HEK293T (cell line): ENCODE measurements at regions not wholly inside any gene's neighbourhood (a gene's known extent, or its start where the extent isn't known, plus 50 kb on each side); places are given as distances from the start of the nearest gene placed in this dataset.

ENCODE experiments used
- CTCF ChIA-PET: fragments of 350-600 bp; formaldehyde crosslinking; extraction: SDS; loops from one replicate; lab custom pipeline; 2021; ENCODE audit warnings: antibody characterized with exemption, inconsistent platforms; lab: Yijun Ruan, JAX
- POLR2A ChIA-PET: fragments of 350-600 bp; formaldehyde crosslinking; extraction: SDS; loops from one replicate; lab custom pipeline; 2020; ENCODE audit warnings: antibody characterized with exemption, inconsistent platforms; lab: Yijun Ruan, JAX
- DNase-seq: peaks from one replicate; pipeline ENCODE4 v3.0.0; 2012; ENCODE audit warnings: mixed read lengths; ENCODE audit errors: extremely low spot score
- ARNT ChIP-seq: fragments of 450-650 bp; IDR thresholded peaks from 2 replicates; pipeline ENCODE4 v1.6.1; 2017; ENCODE audit warnings: mild to moderate bottlenecking
- BHLHE40 ChIP-seq: fragments of 450-650 bp; IDR thresholded peaks from 2 replicates; pipeline ENCODE4 v1.6.1; 2016; ENCODE audit warnings: mild to moderate bottlenecking, moderate library complexity, borderline replicate concordance
- CTBP1 ChIP-seq: fragments of 450-650 bp; IDR thresholded peaks from 2 replicates; pipeline ENCODE4 v1.6.1; 2016; ENCODE audit warnings: borderline replicate concordance
- ELF4 ChIP-seq: fragments of 450-650 bp; IDR thresholded peaks from 2 replicates; pipeline ENCODE4 v1.6.1; 2017; ENCODE audit warnings: antibody characterized with exemption
- FOXA1 ChIP-seq: fragments of 450-650 bp; IDR thresholded peaks from 2 replicates; pipeline ENCODE4 v1.6.1; 2016; ENCODE audit warnings: mild to moderate bottlenecking
- FOXK2 ChIP-seq: fragments of 450-650 bp; IDR thresholded peaks from 2 replicates; pipeline ENCODE4 v1.6.1; 2016; ENCODE audit warnings: mild to moderate bottlenecking
- FOXM1 ChIP-seq: fragments of 450-650 bp; IDR thresholded peaks from 2 replicates; pipeline ENCODE4 v1.6.1; 2017; ENCODE audit warnings: mild to moderate bottlenecking, borderline replicate concordance
- HDGF ChIP-seq: fragments of 450-650 bp; IDR thresholded peaks from 2 replicates; pipeline ENCODE4 v1.6.1; 2017; ENCODE audit warnings: antibody characterized with exemption, borderline replicate concordance
- L3MBTL2 ChIP-seq: fragments of 450-650 bp; conservative IDR thresholded peaks from 2 replicates; pipeline ENCODE4 v1.6.1; 2016; ENCODE audit warnings: mild to moderate bottlenecking
- LEF1 ChIP-seq: fragments of 450-650 bp; IDR thresholded peaks from 2 replicates; pipeline ENCODE4 v1.6.1; 2017; ENCODE audit warnings: mild to moderate bottlenecking, borderline replicate concordance
- NFRKB ChIP-seq: fragments of 450-650 bp; IDR thresholded peaks from 2 replicates; pipeline ENCODE4 v1.6.1; 2016; ENCODE audit warnings: mild to moderate bottlenecking, moderate library complexity
- PKNOX1 ChIP-seq: fragments of 450-650 bp; IDR thresholded peaks from 2 replicates; pipeline ENCODE4 v1.6.1; 2016
- SP1 ChIP-seq: fragments of 450-650 bp; IDR thresholded peaks from 2 replicates; pipeline ENCODE4 v1.6.1; 2017
- SUZ12 ChIP-seq: fragments of 450-650 bp; IDR thresholded peaks from 2 replicates; pipeline ENCODE4 v1.6.1; 2016; ENCODE audit warnings: mild to moderate bottlenecking
- TARDBP ChIP-seq: fragments of 450-650 bp; IDR thresholded peaks from 2 replicates; pipeline ENCODE4 v1.6.1; 2016
- ZNF384 ChIP-seq: fragments of 450-650 bp; IDR thresholded peaks from 2 replicates; pipeline ENCODE4 v1.6.1; 2016

- ChIA-PET CTCF (no interaction called here), POLR2A (no interaction called here)
- no peak for DNase-seq
- no peak for TF ChIP-seq FOXA1
- TF ChIP-seq L3MBTL2: no peak
- TF ChIP-seq ZNF384: no peak
- no peak for TF ChIP-seq NFRKB
- TF ChIP-seq CTBP1: no peak
- no peak for TF ChIP-seq FOXK2
- TF ChIP-seq PKNOX1: no peak
- no peak for TF ChIP-seq LEF1
- no peak for TF ChIP-seq FOXM1
- no peak for TF ChIP-seq BHLHE40
- no peak for TF ChIP-seq TARDBP
- no peak for TF ChIP-seq SP1
- TF ChIP-seq HDGF: no peak
- no peak for TF ChIP-seq ELF4
- TF ChIP-seq ARNT: no peak
- TF ChIP-seq SUZ12: no peak
These were observed 729.5 kb upstream of the LCORL start for GRCh38 chr4:18751083-18751482.

DNA sequence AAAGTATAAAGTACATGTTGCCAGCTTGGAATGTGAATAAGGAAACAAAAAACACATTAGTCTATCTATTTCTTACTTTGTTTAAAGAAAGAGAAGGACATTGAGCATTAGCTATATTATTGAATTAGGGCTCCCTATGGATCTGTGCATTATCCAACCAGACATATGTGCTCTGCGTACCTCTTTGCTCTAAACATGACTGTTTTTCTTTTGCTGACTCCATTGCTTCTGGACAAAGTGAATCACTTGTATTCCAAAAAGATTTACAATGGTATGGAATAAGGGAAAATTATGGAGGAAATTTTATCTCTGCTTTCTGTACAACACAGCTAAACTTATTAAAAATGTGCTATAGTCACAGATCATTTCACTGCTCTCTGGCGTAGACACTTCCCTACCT is 727.8 kb upstream of the LCORL start:
- CTCF ChIA-PET: no interaction called here
- POLR2A ChIA-PET: no interaction called here
- no peak for DNase-seq
- TF ChIP-seq TARDBP (no peak), ARNT (no peak), ZNF384 (no peak)

GRCh38 chr4:18736551-18736950 is 715.0 kb upstream of the LCORL start:
- TF ChIP-seq HDGF (no peak), ELF4 (no peak)
- POLR2A ChIA-PET: no interaction called here
- no peak for DNase-seq
- CTCF ChIA-PET: no interaction called here

- no peak for TF ChIP-seq NFRKB
- TF ChIP-seq L3MBTL2: no peak
- no peak for TF ChIP-seq ARNT
- TF ChIP-seq HDGF: no peak
- TF ChIP-seq PKNOX1: no peak
- TF ChIP-seq TARDBP: no peak
- TF ChIP-seq SP1: no peak
- no peak for TF ChIP-seq LEF1
- TF ChIP-seq BHLHE40: no peak
- TF ChIP-seq ZNF384: no peak
- TF ChIP-seq FOXM1: no peak
- no peak for TF ChIP-seq SUZ12
- TF ChIP-seq FOXA1: no peak
- no peak for TF ChIP-seq ELF4
- no peak for TF ChIP-seq CTBP1
- no peak for TF ChIP-seq FOXK2
- POLR2A ChIA-PET: no interaction called here
- CTCF ChIA-PET: no interaction called here
- no peak for DNase-seq
These were observed 714.2 kb upstream of the LCORL start for GRCh38 chr4:18735740-18736268.

DNA sequence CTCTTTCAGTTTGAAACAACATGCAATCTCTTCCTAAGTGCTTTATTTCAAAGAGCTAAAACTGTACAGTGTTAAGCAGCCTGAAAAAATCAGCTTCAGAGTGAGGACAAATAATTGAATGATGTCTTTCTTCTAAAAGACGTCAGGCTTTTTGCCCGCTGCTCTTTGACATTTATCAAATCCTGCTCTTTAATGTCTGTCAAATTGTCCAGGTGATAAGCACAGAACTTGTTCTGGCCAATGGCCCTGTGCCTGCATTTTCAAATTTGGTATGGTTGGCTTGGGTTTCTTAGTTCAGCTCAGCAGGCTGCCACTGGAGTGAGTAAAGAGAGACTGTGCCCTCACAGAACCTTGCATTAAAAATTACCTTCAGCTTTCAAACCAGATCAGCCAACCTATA is 712.9 kb upstream of the LCORL start:
- CTCF ChIA-PET: no interaction called here
- DNase-seq: no peak
- no peak for TF ChIP-seq CTBP1
- no peak for TF ChIP-seq FOXA1
- no peak for TF ChIP-seq PKNOX1
- no peak for TF ChIP-seq FOXM1
- TF ChIP-seq LEF1: no peak
- TF ChIP-seq FOXK2: no peak
- TF ChIP-seq BHLHE40: no peak
- TF ChIP-seq ARNT: no peak
- no peak for TF ChIP-seq ELF4
- TF ChIP-seq TARDBP: no peak
- TF ChIP-seq NFRKB: no peak
- TF ChIP-seq L3MBTL2: no peak
- no peak for TF ChIP-seq SUZ12
- TF ChIP-seq SP1: no peak
- TF ChIP-seq ZNF384: no peak
- POLR2A ChIA-PET: no interaction called here

DNA sequence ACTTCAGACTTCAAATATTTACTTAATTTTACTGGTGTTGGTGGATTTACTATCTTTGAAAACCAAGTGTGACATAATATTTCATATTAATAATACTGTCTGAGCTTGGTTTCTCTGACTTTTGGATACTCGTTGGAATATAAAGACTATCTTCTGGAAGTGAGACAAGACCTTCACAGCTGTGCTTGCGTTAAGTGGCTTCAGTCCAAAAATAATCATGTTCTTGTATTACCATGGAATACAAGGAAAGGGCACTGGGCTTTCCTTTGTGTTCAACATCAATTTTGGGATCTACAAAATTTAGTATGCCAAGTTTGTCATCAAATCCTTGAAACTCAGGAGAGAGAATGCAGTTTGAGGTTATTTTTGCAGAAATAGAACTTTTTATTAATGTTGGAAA is 712.4 kb upstream of the LCORL start:
- no peak for DNase-seq
- POLR2A ChIA-PET: no interaction called here
- no peak for TF ChIP-seq SP1
- no peak for TF ChIP-seq L3MBTL2
- no peak for TF ChIP-seq FOXK2
- no peak for TF ChIP-seq FOXA1
- no peak for TF ChIP-seq LEF1
- CTCF ChIA-PET: no interaction called here

DNA sequence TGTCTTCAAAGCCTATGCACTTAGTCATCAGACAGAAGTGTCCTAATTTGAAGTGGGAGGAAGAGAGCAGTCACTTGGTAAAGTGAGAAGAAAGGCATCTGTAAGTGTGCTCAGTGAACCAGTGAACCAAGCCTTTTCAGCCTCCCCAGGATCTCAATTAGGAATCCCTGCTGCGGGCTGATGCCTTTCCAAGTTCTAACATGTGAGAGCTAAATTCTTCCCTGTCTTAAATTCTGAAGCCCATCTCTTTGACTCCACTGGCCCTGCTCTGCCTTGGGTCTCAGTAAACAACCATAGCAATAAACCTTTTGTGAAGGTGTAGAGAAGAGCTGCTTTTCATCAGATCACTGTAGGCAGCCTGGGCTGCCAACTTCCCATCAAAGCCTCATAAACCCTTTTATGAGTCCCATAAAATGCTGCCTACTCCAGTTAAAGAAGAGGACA is 701.2 kb upstream of the LCORL start:
- peak; percentile 54 for DNase-seq
- ChIA-PET POLR2A (no interaction called here), CTCF (no interaction called here)
- peak; percentile 71 for TF ChIP-seq PKNOX1
- no peak for TF ChIP-seq FOXM1
